GM10248 (cell line): ENCODE measurements at regions not wholly inside any gene's neighbourhood (a gene's known extent, or its start where the extent isn't known, plus 50 kb on each side); places are given as distances from the start of the nearest gene placed in this dataset.

Experiments used
- CTCF ChIA-PET: fragments of 300-600 bp; sonication (Branson Sonifier 250); formaldehyde crosslinking; extraction: SDS; loops from one replicate; lab custom pipeline; 2021; ENCODE audit warnings: antibody characterized with exemption; lab: Yijun Ruan, JAX
- POLR2A ChIA-PET: fragments of 350-650 bp; sonication (Branson Sonifier 250); formaldehyde crosslinking; extraction: SDS; loops from one replicate; lab custom pipeline; 2020; ENCODE audit warnings: antibody characterized with exemption; lab: Yijun Ruan, JAX
- DNase-seq: peaks from one replicate; pipeline ENCODE4 v3.0.0; 2012; ENCODE audit errors: extremely low spot score
- TF ChIP-seq, protein P1 (sequence below): IDR thresholded peaks from 2 replicates; pipeline ENCODE4 v1.5.1; 2012; ENCODE audit warnings: mild to moderate bottlenecking, low read depth; ENCODE audit errors: extremely low read depth, missing control alignments, control extremely low read depth

DNA sequence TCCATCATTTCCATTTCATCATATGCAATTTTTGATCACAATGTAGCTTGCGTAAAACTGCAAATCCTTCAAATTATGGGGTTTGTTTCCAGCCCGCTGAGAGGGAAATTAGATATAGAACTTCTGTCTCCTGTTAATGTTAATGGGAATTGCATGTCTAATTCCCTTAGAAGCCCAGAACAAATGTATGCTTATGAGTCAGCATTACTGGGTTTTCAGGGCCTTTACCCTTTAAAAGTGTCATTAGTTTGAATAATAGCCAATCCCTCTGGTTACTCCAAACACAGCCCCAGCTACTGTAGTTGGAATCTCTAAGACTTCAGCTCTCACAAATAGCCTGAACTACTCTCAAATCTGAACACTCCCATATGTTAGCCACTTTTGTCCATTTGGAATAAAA, 439.4 kb downstream of the C3orf38 start:
- no peak for DNase-seq
- TF ChIP-seq, protein P1, sequence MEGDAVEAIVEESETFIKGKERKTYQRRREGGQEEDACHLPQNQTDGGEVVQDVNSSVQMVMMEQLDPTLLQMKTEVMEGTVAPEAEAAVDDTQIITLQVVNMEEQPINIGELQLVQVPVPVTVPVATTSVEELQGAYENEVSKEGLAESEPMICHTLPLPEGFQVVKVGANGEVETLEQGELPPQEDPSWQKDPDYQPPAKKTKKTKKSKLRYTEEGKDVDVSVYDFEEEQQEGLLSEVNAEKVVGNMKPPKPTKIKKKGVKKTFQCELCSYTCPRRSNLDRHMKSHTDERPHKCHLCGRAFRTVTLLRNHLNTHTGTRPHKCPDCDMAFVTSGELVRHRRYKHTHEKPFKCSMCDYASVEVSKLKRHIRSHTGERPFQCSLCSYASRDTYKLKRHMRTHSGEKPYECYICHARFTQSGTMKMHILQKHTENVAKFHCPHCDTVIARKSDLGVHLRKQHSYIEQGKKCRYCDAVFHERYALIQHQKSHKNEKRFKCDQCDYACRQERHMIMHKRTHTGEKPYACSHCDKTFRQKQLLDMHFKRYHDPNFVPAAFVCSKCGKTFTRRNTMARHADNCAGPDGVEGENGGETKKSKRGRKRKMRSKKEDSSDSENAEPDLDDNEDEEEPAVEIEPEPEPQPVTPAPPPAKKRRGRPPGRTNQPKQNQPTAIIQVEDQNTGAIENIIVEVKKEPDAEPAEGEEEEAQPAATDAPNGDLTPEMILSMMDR, result no peak
- CTCF ChIA-PET, result no interaction called here
- POLR2A ChIA-PET, result no interaction called here

DNA sequence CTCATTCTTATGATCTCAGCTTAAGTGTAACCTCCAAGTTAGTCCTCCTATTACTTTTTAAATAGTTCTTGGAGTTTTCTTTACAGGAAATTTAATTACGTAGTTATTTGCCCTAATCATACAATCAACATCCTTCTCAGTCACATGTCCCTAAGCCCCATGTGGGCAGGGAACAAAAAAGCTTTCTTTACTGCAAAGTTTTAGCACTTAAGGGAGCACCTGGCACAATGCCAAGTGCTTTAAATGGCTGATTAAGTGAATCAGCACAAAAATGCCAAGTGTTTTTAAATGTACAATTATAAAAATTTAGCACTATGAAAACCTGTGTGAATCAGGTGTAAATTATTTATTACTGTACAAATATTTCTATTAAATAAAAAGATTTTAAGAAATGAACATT, 445.3 kb downstream of the C3orf38 start:
- TF ChIP-seq, protein P1, result no peak
- POLR2A ChIA-PET, result no interaction called here
- no peak for DNase-seq
- CTCF ChIA-PET, result interaction anchor here (1.2 kb wide), 1 partner anchor 26 kb away, joined by 3 read pairs; no protein-coding TSS in a partner anchor

DNA sequence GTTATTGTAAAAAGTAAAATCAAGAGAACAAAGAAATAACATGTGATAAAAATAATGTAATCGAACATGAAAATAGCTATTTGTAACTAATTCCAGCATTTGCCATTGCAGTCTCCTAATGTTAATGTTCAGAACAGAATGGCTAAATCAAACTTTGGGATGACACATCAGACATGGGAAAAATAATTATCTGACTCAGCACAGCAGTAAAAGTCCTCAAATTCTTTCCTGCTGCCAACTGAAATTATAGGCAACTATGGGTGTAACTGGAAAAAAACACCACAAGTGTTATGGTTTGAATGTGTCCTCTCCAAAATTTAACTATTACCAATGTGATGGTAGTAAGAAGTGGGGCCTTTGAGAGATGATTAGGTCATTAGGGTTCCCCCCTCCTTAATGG, 446.7 kb downstream of the C3orf38 start:
- TF ChIP-seq, protein P1, result no peak
- ChIA-PET CTCF (no interaction called here), POLR2A (no interaction called here)
- no peak for DNase-seq

DNA sequence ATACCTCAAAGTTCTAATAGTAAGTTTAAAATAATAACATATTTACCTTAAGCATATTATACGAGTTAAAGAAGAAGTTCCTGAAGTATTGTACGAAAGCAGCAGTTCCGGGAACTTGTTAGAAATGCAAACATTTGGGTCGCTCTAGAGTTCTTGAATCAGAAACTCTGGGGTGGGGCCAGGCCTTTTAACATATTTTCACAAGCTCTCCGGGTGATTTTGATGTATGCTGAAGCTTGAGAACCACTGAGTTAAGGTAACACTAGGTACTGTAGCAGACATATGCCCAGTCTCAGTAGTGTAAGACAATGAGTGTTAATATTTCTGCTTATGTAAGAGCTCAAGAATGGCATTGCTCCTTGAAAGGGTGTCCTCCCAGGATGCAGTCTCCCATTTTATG, 461.1 kb downstream of the C3orf38 start:
- TF ChIP-seq, protein P1, result no peak
- ChIA-PET CTCF (interaction anchor here (2.2 kb wide), 1 partner anchor 9 kb away, joined by 4 read pairs; no protein-coding TSS in a partner anchor), POLR2A (no interaction called here)
- DNase-seq, result no peak

DNA sequence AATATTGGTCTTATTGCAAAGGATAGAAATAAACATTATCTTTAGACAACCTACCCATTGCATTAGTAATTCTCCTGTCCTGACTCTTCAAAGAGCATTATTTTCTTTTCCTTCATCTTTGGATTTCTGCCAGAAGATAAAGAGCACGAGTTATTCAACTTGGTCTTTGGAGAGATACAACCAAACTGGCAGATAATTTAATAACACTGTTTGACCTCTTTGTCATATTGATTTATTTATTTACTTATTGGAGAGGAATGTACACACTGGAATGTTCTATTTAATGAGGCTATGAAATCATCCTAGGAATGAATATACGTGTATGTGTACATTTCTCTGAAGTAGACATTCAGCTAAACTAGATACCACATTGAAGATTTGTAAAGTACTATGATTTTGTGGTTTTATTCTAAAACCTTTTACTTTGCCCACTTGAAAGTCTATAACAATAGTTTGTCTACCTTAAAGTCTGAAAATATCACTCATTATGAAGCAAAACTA, 462.1 kb downstream of the C3orf38 start:
- TF ChIP-seq, protein P1, result no peak
- ChIA-PET CTCF (interaction anchor here (2.2 kb wide), 1 partner anchor 8 kb away, joined by 4 read pairs; no protein-coding TSS in a partner anchor), POLR2A (no interaction called here)
- DNase-seq, result no peak

DNA sequence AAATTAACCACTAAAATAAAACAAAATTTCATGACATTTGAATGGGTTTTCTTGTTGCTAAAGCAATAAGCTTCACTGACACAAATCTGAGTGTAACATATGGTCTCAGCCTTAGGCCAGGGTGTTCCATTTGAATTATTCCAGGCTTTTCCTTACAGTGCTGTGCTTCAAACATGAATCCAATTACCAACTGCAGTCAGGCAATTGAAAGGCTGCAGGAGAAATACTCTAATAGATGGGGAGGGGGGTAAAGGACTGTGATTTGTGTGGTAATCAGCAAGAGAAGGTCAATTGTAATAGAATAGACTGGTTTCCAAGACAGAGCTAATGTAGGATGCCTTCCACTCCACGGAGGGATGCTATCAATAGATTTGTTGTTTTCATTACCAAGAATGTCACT, 466.7 kb downstream of the C3orf38 start:
- ChIA-PET CTCF (interaction anchor here (1.2 kb wide), 1 partner anchor 9 kb away, joined by 3 read pairs; no protein-coding TSS in a partner anchor), POLR2A (no interaction called here)
- no peak for DNase-seq
- TF ChIP-seq, protein P1, result no peak
